ENCODE measurements at regions not wholly inside any gene's neighbourhood (a gene's known extent, or its start where the extent isn't known, plus 50 kb on each side); places are given as distances from the start of the nearest gene placed in this dataset.
"Not testable (repeated sequence)": the region's sequence is repeated elsewhere in the genome, so short reads cannot be mapped to it uniquely, and the experiment has no call there.

DNA sequence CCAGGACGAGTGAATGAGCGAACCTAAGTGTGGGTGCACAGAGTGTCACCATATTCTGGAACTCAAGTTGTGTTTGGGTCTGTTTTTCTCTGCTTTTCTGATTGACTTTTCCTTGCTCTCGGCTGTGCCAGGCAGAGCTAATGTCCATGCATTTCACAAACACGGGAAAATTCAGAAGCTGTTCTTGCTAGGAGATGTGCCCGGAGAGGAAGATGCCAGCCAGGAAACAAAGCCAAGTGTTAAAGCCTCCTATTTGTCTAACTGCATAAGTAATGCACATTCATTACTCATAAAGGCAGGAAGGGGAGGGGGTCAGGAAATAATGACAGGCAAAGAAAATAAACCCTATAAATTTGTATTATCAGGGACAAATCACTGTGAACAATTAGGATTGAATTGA, 250.4 kb upstream of the SFSWAP start:
- TF ChIP-seq, protein P1, sequence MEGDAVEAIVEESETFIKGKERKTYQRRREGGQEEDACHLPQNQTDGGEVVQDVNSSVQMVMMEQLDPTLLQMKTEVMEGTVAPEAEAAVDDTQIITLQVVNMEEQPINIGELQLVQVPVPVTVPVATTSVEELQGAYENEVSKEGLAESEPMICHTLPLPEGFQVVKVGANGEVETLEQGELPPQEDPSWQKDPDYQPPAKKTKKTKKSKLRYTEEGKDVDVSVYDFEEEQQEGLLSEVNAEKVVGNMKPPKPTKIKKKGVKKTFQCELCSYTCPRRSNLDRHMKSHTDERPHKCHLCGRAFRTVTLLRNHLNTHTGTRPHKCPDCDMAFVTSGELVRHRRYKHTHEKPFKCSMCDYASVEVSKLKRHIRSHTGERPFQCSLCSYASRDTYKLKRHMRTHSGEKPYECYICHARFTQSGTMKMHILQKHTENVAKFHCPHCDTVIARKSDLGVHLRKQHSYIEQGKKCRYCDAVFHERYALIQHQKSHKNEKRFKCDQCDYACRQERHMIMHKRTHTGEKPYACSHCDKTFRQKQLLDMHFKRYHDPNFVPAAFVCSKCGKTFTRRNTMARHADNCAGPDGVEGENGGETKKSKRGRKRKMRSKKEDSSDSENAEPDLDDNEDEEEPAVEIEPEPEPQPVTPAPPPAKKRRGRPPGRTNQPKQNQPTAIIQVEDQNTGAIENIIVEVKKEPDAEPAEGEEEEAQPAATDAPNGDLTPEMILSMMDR (IDR thresholded peaks at IDR 0.05; ENCODE audit: control insufficient read depth, extremely low read depth, insufficient read depth): no peak
- DNase-seq (ENCODE audit: low read depth): peak; percentile 73
- H3K4me3 ChIP-seq (ENCODE audit: low read depth, low read length): no peak overlapping the region

DNA sequence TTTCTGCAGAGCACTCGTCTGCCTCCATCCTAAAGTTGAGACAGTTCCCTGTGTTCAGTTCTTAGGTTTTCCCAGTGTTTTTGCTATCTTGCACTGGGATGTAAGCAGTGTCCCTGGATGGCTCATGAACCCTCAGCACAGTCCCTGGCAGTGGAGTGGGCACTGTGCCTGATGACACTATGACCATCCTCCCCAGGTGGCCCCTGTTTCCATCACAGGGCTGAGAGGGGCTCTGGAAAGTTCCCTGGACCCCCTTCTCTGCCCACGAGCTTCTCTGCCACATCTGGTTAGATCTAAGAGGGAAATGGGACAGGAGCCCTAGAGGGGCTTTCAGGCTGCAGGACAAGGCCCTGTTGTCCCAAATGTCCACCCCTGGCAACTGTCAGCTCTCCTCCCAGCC, 249.8 kb upstream of the SFSWAP start:
- TF ChIP-seq, protein P1 (IDR thresholded peaks at IDR 0.05; ENCODE audit: control insufficient read depth, extremely low read depth, insufficient read depth): no peak
- no peak for DNase-seq (ENCODE audit: low read depth)
- H3K4me3 ChIP-seq (ENCODE audit: low read depth, low read length): no peak overlapping the region

DNA sequence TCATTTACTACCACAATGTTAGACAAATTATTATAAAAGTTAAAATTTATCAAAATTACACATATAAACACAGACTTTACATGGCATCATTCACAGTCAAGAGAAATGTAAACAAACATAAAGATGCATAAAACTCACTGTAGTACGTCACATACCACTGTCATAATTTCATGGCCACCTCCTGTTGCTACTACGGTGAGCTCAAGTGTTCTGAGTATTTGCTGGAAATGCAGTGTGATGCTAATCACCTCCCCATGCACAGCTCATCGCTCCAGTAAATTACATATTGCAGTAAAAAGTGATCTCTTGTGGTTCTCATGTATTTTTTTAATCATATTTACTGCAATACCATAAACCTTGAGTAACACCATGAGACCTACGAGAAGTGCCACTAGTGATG, 247.7 kb upstream of the SFSWAP start:
- TF ChIP-seq, protein P1 (IDR thresholded peaks at IDR 0.05; ENCODE audit: control insufficient read depth, extremely low read depth, insufficient read depth): no peak
- H3K4me3 ChIP-seq (ENCODE audit: low read depth, low read length): no peak overlapping the region
- no peak for DNase-seq (ENCODE audit: low read depth)

DNA sequence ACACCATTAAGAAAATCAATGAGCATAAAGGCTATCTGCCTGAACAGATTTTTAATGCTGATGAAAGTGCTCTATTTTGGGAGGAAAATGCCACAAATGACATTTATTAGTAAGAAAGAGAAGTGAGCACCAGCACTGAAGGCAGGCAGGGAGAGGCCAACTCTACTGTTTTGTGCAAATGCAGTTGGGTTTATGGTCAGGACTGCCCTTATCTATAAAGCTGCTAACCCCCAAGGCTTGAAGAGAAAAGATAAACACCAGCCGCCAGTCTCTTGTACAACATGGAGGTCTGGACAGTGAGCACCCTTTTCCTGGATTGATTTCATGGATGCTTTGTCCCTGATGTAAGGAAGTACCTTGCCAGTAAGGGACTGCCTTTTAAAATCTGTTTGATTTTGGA, 246.8 kb upstream of the SFSWAP start:
- no peak for DNase-seq (ENCODE audit: low read depth)
- no peak overlapping the region for H3K4me3 ChIP-seq (ENCODE audit: low read depth, low read length)
- TF ChIP-seq, protein P1 (IDR thresholded peaks at IDR 0.05; ENCODE audit: control insufficient read depth, extremely low read depth, insufficient read depth): no peak

DNA sequence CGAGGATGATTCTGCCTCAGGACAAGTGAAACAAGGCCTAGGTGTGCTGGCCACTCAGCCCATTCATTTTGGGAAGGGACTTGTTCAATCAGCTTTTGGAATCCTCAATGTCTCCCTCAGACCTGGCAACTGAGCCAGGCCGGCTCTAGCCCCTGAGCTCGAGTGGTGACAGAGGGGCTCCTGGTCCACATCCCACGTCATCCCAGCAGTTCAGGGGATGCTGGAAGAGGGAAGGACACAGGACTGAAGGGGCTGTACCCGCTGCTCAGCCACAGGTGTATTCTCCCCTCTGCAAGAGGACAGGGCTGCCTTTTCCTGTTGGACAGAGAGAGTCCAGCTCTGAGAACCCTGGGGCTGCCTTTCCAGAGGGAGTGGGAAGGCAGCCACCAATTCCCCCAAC, 244.6 kb upstream of the SFSWAP start:
- no peak overlapping the region for H3K4me3 ChIP-seq (ENCODE audit: low read depth, low read length)
- DNase-seq (ENCODE audit: low read depth): no peak
- TF ChIP-seq, protein P1 (IDR thresholded peaks at IDR 0.05; ENCODE audit: control insufficient read depth, extremely low read depth, insufficient read depth): no peak

DNA sequence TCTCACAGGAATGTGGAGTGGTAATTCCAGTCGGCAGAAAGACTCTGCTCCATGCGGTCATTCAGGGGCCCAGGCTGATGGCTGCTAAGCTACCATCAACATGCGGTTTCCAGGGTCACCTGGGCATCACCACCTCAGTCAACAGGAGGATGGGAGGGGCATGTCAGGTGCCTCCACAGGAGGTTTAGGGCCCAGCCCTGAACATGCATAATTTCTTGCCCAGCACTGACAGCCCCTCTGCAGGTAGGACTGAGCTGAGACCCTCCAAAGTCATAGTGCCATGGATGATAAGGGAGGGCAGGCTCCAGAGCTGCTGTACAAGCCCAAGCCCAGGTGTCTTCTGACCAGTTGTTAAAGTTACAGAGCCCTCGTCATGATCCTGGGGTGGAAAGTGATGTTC, 244.0 kb upstream of the SFSWAP start:
- no peak for DNase-seq (ENCODE audit: low read depth)
- no peak overlapping the region for H3K4me3 ChIP-seq (ENCODE audit: low read depth, low read length)
- TF ChIP-seq, protein P1 (IDR thresholded peaks at IDR 0.05; ENCODE audit: control insufficient read depth, extremely low read depth, insufficient read depth): no peak

DNA sequence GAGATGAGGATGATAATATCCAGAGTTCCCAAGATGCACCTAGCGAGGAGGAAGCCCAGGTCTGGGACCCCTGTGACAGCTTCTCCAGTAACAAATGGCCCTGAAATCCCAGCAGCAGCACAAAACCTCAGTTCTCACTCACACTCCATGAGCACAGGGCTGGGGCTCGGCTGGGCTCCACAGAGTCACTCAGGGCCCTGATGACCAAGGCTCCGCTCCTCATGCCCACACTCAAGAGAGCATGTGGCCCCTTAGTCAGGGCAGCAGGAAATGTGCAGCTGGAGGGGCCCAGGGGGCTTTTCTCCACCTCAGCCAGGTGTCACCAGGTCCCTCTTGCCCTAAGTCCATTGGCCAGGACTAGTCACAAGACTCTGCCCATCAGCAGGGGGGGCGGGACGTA, 242.7 kb upstream of the SFSWAP start:
- H3K4me3 ChIP-seq (ENCODE audit: low read depth, low read length): no peak overlapping the region
- no peak for DNase-seq (ENCODE audit: low read depth)
- TF ChIP-seq, protein P1 (IDR thresholded peaks at IDR 0.05; ENCODE audit: control insufficient read depth, extremely low read depth, insufficient read depth): no peak

DNA sequence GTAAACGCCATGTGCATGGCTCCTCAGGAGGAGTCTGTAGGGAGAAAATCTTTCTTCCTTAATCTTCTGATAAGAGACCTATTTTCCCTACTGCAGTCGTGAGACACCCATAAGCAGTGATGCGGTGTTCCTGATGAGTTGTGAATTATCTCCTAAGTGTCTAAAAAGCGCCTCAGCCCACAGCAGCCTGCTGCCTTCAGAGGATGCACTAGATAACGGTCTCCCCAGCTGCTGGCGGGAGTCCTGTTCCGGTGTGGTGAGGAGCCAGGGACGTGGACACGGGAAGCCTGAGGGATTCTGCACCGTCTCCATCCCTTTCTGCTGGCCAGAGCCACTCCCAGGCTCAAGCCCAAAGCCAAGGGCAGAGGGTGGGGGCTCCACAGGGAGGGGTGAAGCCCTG, 240.9 kb upstream of the SFSWAP start:
- not testable (repeated sequence) for DNase-seq (ENCODE audit: low read depth); H3K4me3 ChIP-seq (ENCODE audit: low read depth, low read length)

Data from LNCaP clone FGC (cell line).